ENCODE measurements at regions not wholly inside any gene's neighbourhood (a gene's known extent, or its start where the extent isn't known, plus 50 kb on each side); places are given as distances from the start of the nearest gene placed in this dataset.

DNA sequence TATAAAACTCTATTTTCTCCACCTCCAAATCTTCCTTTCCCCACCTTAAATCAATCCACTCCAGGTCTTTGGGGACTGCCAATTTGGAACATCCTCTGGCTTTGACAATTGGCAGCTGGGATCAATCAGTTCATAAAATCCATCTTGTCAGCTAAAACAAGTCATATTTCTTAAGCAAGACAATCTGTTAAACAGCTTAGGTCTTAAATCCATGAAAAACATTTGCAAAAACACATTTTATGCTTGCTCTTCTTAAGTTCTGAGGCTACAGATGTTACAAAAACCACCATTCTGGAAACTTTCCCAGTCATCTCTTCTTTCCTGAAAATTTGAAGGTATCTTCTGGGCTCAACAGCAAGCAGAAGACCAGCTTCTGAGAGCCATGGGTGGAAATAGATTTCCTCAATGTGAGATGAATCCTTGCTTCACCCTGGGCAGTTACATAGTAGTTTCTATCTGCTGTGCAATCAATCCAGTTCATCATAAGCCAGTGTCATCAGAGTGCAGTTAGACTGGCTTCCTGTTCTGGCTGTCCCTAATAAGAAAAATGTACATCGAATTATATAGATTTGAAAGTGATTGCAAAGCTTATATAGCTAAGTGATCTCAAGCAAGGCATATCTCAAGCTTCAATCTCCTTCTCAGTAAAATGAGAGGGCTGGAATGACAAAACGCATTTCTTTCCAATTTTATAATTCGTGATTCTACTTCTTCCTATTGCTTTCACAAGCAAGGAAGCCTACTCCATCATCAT is 402.7 kb upstream of the INTU start:
- Histone ChIP-seq H3K27me3 (no peaks in the 10 kb centered on the region), H3K4me1 (no peaks in the 10 kb centered on the region), H3K27ac (no peak overlapping the region), H3K36me3 (no peaks in the 10 kb centered on the region), H3K9me3 (no peaks in the 10 kb centered on the region), H3K4me3 (no peak overlapping the region)
- intact Hi-C loops (cut with DNase I): no loop called here
- no peak for DNase-seq (ENCODE audit: extremely low spot score in 2 of 2)
- TF ChIP-seq POLR2AphosphoS5 (IDR thresholded peaks at IDR 0.05; ENCODE audit: insufficient read depth in 1 of 2, low read depth in 1 of 2): no peak
- no peak for TF ChIP-seq POLR2A (IDR thresholded peaks at IDR 0.05)
- TF ChIP-seq, protein P1, sequence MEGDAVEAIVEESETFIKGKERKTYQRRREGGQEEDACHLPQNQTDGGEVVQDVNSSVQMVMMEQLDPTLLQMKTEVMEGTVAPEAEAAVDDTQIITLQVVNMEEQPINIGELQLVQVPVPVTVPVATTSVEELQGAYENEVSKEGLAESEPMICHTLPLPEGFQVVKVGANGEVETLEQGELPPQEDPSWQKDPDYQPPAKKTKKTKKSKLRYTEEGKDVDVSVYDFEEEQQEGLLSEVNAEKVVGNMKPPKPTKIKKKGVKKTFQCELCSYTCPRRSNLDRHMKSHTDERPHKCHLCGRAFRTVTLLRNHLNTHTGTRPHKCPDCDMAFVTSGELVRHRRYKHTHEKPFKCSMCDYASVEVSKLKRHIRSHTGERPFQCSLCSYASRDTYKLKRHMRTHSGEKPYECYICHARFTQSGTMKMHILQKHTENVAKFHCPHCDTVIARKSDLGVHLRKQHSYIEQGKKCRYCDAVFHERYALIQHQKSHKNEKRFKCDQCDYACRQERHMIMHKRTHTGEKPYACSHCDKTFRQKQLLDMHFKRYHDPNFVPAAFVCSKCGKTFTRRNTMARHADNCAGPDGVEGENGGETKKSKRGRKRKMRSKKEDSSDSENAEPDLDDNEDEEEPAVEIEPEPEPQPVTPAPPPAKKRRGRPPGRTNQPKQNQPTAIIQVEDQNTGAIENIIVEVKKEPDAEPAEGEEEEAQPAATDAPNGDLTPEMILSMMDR (IDR thresholded peaks at IDR 0.05): no peak

DNA sequence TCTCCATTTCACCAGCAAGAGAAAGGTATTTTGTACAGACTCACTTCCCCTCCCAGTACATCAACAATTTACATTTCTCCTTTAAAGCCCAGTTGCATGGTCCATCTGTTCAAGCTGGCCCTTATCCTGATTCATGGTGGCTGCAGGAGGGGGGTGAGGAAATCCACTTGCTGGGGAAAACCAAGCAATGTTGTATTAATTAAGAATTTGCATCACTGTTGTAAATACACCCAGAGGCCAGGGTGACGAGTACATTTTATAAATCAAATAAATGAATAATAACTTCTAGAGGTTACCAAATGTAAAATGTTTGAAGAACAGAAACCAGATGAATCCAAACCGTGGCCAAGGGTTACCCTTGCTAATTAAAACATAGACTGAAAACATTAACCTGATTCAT is 395.9 kb upstream of the INTU start:
- Histone ChIP-seq H3K27ac (no peak overlapping the region), H3K4me1 (no peaks in the 10 kb centered on the region), H3K9me3 (no peaks in the 10 kb centered on the region), H3K27me3 (no peaks in the 10 kb centered on the region), H3K4me3 (no peak overlapping the region), H3K36me3 (no peaks in the 10 kb centered on the region)
- TF ChIP-seq POLR2A (IDR thresholded peaks at IDR 0.05): no peak
- TF ChIP-seq POLR2AphosphoS5 (IDR thresholded peaks at IDR 0.05; ENCODE audit: insufficient read depth in 1 of 2, low read depth in 1 of 2): no peak
- TF ChIP-seq, protein P1 (IDR thresholded peaks at IDR 0.05): no peak
- intact Hi-C loops (cut with DNase I): no loop called here
- DNase-seq (ENCODE audit: extremely low spot score in 2 of 2): no peak

DNA sequence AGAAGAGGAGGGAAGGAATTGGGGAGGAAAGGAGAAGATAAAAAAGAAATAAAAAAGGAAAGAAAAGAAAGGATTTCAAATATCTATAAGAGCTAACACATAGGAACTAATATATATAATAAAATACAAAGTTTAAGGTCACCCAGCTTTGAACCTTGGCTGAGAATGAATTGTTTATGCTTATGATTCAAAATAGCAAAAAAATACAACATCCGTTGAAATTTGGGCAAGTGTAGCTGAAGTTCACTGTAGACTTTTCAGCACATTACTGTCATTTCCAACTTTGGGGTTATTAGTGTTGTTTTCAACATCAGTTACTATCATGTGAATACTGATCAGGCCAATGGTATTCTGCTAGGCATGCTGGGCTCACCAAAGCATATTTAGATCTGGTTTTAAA is 395.2 kb upstream of the INTU start:
- intact Hi-C loops (cut with DNase I): no loop called here
- Histone ChIP-seq H3K4me1 (no peaks in the 10 kb centered on the region), H3K4me3 (no peak overlapping the region), H3K9me3 (no peaks in the 10 kb centered on the region), H3K36me3 (no peaks in the 10 kb centered on the region), H3K27me3 (no peaks in the 10 kb centered on the region), H3K27ac (no peak overlapping the region)
- TF ChIP-seq, protein P1 (IDR thresholded peaks at IDR 0.05): no peak
- no peak for TF ChIP-seq POLR2AphosphoS5 (IDR thresholded peaks at IDR 0.05; ENCODE audit: insufficient read depth in 1 of 2, low read depth in 1 of 2)
- no peak for TF ChIP-seq POLR2A (IDR thresholded peaks at IDR 0.05)
- no peak for DNase-seq (ENCODE audit: extremely low spot score in 2 of 2)

DNA sequence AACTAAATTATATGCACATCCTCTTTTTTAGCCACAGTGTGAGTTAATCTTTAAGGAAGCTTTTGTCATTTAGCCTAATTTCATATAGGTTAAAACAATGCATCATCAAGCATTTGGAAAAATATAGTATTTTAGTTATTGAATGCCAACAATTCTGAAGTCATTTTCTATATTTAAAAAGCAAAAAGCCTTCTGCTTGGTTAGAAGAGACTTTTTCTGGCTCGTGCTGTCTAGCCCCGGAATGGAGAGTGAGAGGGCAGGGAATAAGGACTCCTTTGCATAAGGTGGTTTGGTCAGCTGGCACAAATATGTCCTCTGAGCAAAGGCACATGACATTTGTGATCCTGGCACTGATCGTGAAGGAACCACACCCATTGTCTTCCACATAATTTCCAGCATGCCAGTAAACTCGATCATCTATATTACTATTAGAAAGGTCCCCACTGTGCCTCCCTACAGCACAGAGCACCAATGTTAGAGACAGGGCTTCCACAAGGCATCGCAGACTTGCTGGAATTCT is 393.7 kb upstream of the INTU start:
- no peaks in the 10 kb centered on the region for H3K9me3 ChIP-seq
- H3K36me3 ChIP-seq: no peaks in the 10 kb centered on the region
- H3K4me1 ChIP-seq: no peaks in the 10 kb centered on the region
- H3K27ac ChIP-seq: no peak overlapping the region
- no peak for TF ChIP-seq POLR2A (IDR thresholded peaks at IDR 0.05)
- TF ChIP-seq POLR2AphosphoS5 (IDR thresholded peaks at IDR 0.05; ENCODE audit: insufficient read depth in 1 of 2, low read depth in 1 of 2): no peak
- TF ChIP-seq, protein P1 (IDR thresholded peaks at IDR 0.05): no peak
- no peak for DNase-seq (ENCODE audit: extremely low spot score in 2 of 2)
- intact Hi-C loops (cut with DNase I): no loop called here
- no peak overlapping the region for H3K4me3 ChIP-seq
- H3K27me3 ChIP-seq: no peaks in the 10 kb centered on the region
